ENCODE measurements at regions not wholly inside any gene's neighbourhood (a gene's known extent, or its start where the extent isn't known, plus 50 kb on each side); places are given as distances from the start of the nearest gene placed in this dataset.

- ATAC-seq (ENCODE audit: poor library complexity) (no peak), DNase-seq (no peak)
- Histone ChIP-seq H3K27me3 (ENCODE audit: control insufficient read depth in 1 of 2, insufficient read depth in 2 of 2, low read length in 2 of 2) (no peaks in the 10 kb centered on the region), H3K4me1 (ENCODE audit: insufficient read depth, low read length) (no peaks in the 10 kb centered on the region), H3K36me3 (ENCODE audit: insufficient read depth, low read length) (no peaks in the 10 kb centered on the region), H3K27ac (ENCODE audit: low read depth in 1 of 2, low read length in 2 of 2) (no peak overlapping the region), H3K4me3 (ENCODE audit: low read length) (no peak overlapping the region), H3K9me3 (ENCODE audit: control insufficient read depth in 1 of 2, insufficient read depth in 1 of 2, low read length in 2 of 2) (no peaks in the 10 kb centered on the region)
- H3K36me3 Mint-ChIP-seq (ENCODE audit: low read depth) = no peaks in the 10 kb centered on the region
- no peaks in the 10 kb centered on the region for H3K4me1 Mint-ChIP-seq (ENCODE audit: low read depth)
- intact Hi-C loops (cut with DNase I, micrococcal nuclease) = no loop called here
- no peak for TF ChIP-seq CTCF (IDR thresholded peaks at IDR 0.05)
- ChIA-PET POLR2A (no interaction called here), CTCF (no interaction called here)
- H3K27me3 Mint-ChIP-seq = peaks cover 5% of the 10 kb centered on the region
- no peaks in the 10 kb centered on the region for H3K9me3 Mint-ChIP-seq
- no peak overlapping the region for H3K27ac Mint-ChIP-seq
- H3K4me3 Mint-ChIP-seq = no peak overlapping the region
These were observed 168.6 kb downstream of the FGF18 start for GRCh38 chr5:171588046-171588445.

GRCh38 chr5:171588790-171589189 lies 169.3 kb downstream of the FGF18 start:
- H3K9me3 Mint-ChIP-seq = no peaks in the 10 kb centered on the region
- H3K36me3 Mint-ChIP-seq (ENCODE audit: low read depth) = no peaks in the 10 kb centered on the region
- peaks cover 5% of the 10 kb centered on the region for H3K27me3 Mint-ChIP-seq
- CTCF ChIA-PET = no interaction called here
- H3K4me1 ChIP-seq (ENCODE audit: insufficient read depth, low read length) = no peaks in the 10 kb centered on the region
- no peak overlapping the region for H3K27ac ChIP-seq (ENCODE audit: low read depth in 1 of 2, low read length in 2 of 2)
- no peak overlapping the region for H3K4me3 ChIP-seq (ENCODE audit: low read length)
- no peak for ATAC-seq (ENCODE audit: poor library complexity)
- TF ChIP-seq CTCF (IDR thresholded peaks at IDR 0.05) = no peak
- H3K27ac Mint-ChIP-seq = no peak overlapping the region
- DNase-seq = no peak
- no peaks in the 10 kb centered on the region for H3K36me3 ChIP-seq (ENCODE audit: insufficient read depth, low read length)
- no peak overlapping the region for H3K4me3 Mint-ChIP-seq
- POLR2A ChIA-PET = no interaction called here
- peaks cover 0 to 3% of the 10 kb centered on the region in 2 experiments for H3K27me3 ChIP-seq (ENCODE audit: control insufficient read depth in 1 of 2, insufficient read depth in 2 of 2, low read length in 2 of 2)
- intact Hi-C loops (cut with DNase I, micrococcal nuclease) = no loop called here
- no peaks in the 10 kb centered on the region for H3K9me3 ChIP-seq (ENCODE audit: control insufficient read depth in 1 of 2, insufficient read depth in 1 of 2, low read length in 2 of 2)
- no peaks in the 10 kb centered on the region for H3K4me1 Mint-ChIP-seq (ENCODE audit: low read depth)

- Histone ChIP-seq H3K27ac (ENCODE audit: low read depth in 1 of 2, low read length in 2 of 2) (no peak overlapping the region), H3K9me3 (ENCODE audit: control insufficient read depth in 1 of 2, insufficient read depth in 1 of 2, low read length in 2 of 2) (no peaks in the 10 kb centered on the region), H3K4me1 (ENCODE audit: insufficient read depth, low read length) (no peaks in the 10 kb centered on the region), H3K4me3 (ENCODE audit: low read length) (no peak overlapping the region), H3K36me3 (ENCODE audit: insufficient read depth, low read length) (no peaks in the 10 kb centered on the region), H3K27me3 (ENCODE audit: control insufficient read depth in 1 of 2, insufficient read depth in 2 of 2, low read length in 2 of 2) (peaks cover 0 to 3% of the 10 kb centered on the region in 2 experiments)
- H3K27me3 Mint-ChIP-seq = peaks cover 5% of the 10 kb centered on the region
- H3K9me3 Mint-ChIP-seq = no peaks in the 10 kb centered on the region
- POLR2A ChIA-PET = no interaction called here
- no peak overlapping the region for H3K27ac Mint-ChIP-seq
- TF ChIP-seq CTCF (IDR thresholded peaks at IDR 0.05) = no peak
- H3K4me3 Mint-ChIP-seq = no peak overlapping the region
- intact Hi-C loops (cut with DNase I, micrococcal nuclease) = no loop called here
- no peaks in the 10 kb centered on the region for H3K4me1 Mint-ChIP-seq (ENCODE audit: low read depth)
- ATAC-seq (ENCODE audit: poor library complexity) (no peak), DNase-seq (no peak)
- CTCF ChIA-PET = no interaction called here
- no peaks in the 10 kb centered on the region for H3K36me3 Mint-ChIP-seq (ENCODE audit: low read depth)
These were observed 170.0 kb downstream of the FGF18 start for GRCh38 chr5:171589461-171589860.

Measured in CD4-positive, alpha-beta T cell (primary cell).